GM12891 (cell line): ENCODE measurements at regions not wholly inside any gene's neighbourhood (a gene's known extent, or its start where the extent isn't known, plus 50 kb on each side); places are given as distances from the start of the nearest gene placed in this dataset.

Experiments
- POLR2A ChIP-seq: IDR thresholded peaks from 2 replicates; pipeline ENCODE4 v1.6.1; 2011; ENCODE audit warnings: low read depth, low read length, control low read depth
- POLR2AphosphoS5 ChIP-seq: IDR thresholded peaks from 2 replicates; pipeline ENCODE4 v1.6.1; 2011; ENCODE audit warnings: low read depth, low read length, control low read depth
- POU2F2 ChIP-seq: IDR thresholded peaks from 2 replicates; pipeline ENCODE4 v1.6.1; 2011; ENCODE audit warnings: low read depth, mild to moderate bottlenecking, control low read depth, low read length, moderate library complexity
- SPI1 ChIP-seq: IDR thresholded peaks from 2 replicates; pipeline ENCODE4 v1.6.1; 2011; ENCODE audit warnings: low read depth, low read length, control low read depth
- TAF1 ChIP-seq: IDR thresholded peaks from 2 replicates; pipeline ENCODE4 v1.6.1; 2011; ENCODE audit warnings: low read depth, low read length, control low read depth

DNA sequence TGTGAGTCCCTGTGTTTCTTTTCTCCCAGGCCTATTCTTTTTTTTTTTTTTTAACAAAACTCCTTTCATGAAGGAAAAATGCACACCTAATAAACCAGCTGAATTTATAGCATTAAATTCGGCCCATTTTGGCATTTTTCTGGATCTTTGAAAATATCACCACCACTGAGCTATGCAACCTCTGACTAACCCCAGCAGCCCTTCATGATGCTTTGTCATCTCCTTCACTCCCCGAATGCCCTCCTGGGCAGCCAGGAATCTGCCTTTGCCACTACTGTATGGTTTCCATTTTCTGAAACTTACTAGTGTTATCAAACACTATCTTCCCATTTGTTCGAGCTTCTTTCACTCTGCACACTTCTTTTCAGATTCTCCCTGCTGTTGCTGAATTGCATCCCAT, 97.9 kb downstream of the ZNF280B start:
- TF ChIP-seq POLR2A (no peak), TAF1 (no peak), POLR2AphosphoS5 (no peak), POU2F2 (no peak), SPI1 (no peak)
